ENCODE measurements at regions not wholly inside any gene's neighbourhood (a gene's known extent, or its start where the extent isn't known, plus 50 kb on each side); places are given as distances from the start of the nearest gene placed in this dataset.

DNA sequence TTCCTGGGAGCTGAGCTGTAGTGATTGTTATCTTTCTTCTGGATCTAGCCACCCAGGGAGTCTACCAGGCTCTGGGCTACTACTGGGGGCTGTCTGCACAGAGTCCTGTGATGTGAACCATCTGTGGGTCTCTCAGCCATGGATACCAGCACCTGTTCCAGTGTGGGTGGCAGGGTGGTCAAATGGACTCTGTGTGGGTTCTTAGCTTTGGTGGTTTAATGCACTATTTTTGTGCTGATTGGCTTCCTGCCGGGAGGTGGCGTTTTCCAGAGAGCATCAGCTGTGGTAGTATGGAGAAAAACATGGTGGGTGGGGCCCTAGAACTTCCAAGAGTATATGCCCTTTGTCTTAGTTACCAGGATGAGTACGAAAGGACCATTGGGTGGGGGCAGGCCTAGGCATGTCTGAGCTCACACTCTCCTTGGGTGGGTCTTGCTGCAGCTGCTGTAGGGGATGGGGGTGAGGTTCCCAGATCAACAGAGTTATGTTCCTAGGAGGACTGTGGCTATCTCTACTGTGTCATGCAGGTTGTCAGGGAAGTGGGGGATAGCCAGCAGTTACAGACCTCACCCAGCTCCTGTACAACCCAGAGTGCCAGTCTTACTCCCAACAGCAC, 264.8 kb upstream of the LDB2 start:
- Mint-ChIP-seq H3K9me3 (peaks cover 18 to 32% (median 27%) of the 10 kb centered on the region in 3 donors), H3K4me3 (no peak overlapping the region), H3K27ac (no peak overlapping the region), H3K27me3 (peaks cover 14 to 16% of the 10 kb centered on the region in 2 donors), H3K36me3 (no peaks in the 10 kb centered on the region), H3K4me1 (no peaks in the 10 kb centered on the region)
- ATAC-seq (replicated peaks in 1 of 4), result no peak
- H3K27me3 ChIP-seq (replicated peaks in 1 of 2; ENCODE audit: control insufficient read depth in 2 of 2, extremely low read depth in 1 of 2, insufficient read depth in 2 of 2, low read length in 1 of 2), result peaks cover 0 to 8% of the 10 kb centered on the region in 2 experiments
- no peak overlapping the region for H3K27ac ChIP-seq (ENCODE audit: low read length)
- H3K4me3 ChIP-seq (ENCODE audit: control insufficient read depth in 1 of 2, extremely low read depth in 1 of 2, low read length in 1 of 2), result no peak overlapping the region
- H3K36me3 ChIP-seq (ENCODE audit: control insufficient read depth in 2 of 2, extremely low read depth in 1 of 2, insufficient read depth in 1 of 2, low read length in 1 of 2), result no peaks in the 10 kb centered on the region
- H3K4me1 ChIP-seq (ENCODE audit: control insufficient read depth in 1 of 2, extremely low read depth in 1 of 2, insufficient read depth in 2 of 2, low read length in 2 of 2), result no peaks in the 10 kb centered on the region
- POLR2A ChIA-PET, result interaction anchor here in 1 of 2 donors (0.6 kb wide), 1 partner anchor 706 kb away, joined by 3 read pairs; no protein-coding TSS in a partner anchor
- no peak for DNase-seq
- H3K9me3 ChIP-seq, result no peaks in the 10 kb centered on the region
- WGBS (ENCODE audit: insufficient coverage), result no CpG with 5 or more reads among the region's 3 CpGs
- CTCF ChIA-PET, result no interaction called here

DNA sequence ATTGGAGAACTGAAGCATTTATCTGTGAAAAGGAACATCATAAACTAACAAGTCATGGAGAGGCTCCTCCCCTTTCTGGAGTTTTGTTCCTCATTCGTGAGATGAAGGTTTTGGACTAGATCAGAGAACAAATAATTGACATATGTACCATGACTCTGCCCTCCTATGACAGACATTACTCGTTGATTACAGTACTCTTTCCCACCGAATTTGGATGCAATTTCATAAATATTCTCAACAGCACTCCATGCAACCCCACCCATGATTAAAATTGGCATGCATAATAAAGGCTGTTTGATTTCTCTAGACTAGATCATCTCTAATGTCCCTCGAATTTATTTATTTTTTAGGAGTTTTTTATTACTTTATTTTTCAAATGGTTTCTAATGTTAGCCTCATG, 258.9 kb upstream of the LDB2 start:
- H3K27me3 ChIP-seq (replicated peaks in 1 of 2; ENCODE audit: control insufficient read depth in 2 of 2, extremely low read depth in 1 of 2, insufficient read depth in 2 of 2, low read length in 1 of 2), result no peaks in the 10 kb centered on the region
- H3K36me3 ChIP-seq (ENCODE audit: control insufficient read depth in 2 of 2, extremely low read depth in 1 of 2, insufficient read depth in 1 of 2, low read length in 1 of 2), result no peaks in the 10 kb centered on the region
- Mint-ChIP-seq H3K4me3 (no peak overlapping the region), H3K27me3 (no peaks in the 10 kb centered on the region), H3K9me3 (peaks cover 14 to 29% (median 22%) of the 10 kb centered on the region in 3 donors), H3K27ac (no peak overlapping the region), H3K36me3 (no peaks in the 10 kb centered on the region), H3K4me1 (no peaks in the 10 kb centered on the region)
- WGBS (ENCODE audit: insufficient coverage), result no CpG with 5 or more reads among the region's 4 CpGs
- no peak overlapping the region for H3K27ac ChIP-seq (ENCODE audit: low read length)
- ChIA-PET CTCF (no interaction called here), POLR2A (no interaction called here)
- H3K4me3 ChIP-seq (ENCODE audit: control insufficient read depth in 1 of 2, extremely low read depth in 1 of 2, low read length in 1 of 2), result no peak overlapping the region
- DNase-seq (no peak), ATAC-seq (replicated peaks in 1 of 4) (no peak)
- no peaks in the 10 kb centered on the region for H3K9me3 ChIP-seq
- no peaks in the 10 kb centered on the region for H3K4me1 ChIP-seq (ENCODE audit: control insufficient read depth in 1 of 2, extremely low read depth in 1 of 2, insufficient read depth in 2 of 2, low read length in 2 of 2)

DNA sequence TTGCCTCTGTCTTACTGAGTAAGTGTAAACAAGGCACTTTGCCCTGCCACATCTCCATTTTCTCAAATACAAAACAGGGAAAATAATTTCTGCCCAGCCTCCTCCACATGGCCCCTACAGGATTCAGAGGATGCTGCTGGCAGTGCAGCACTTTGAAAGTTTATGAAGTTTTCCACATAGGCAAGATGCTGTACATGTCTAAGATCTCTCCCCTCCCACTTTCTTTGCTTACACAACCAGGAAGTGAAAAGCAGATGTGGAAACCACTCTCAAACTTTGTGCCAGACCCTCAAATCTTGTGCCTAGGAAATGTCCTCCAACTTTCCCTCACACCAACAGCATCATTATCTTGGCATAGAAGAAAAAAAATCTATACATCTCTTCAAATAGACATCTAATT, 257.0 kb upstream of the LDB2 start:
- no peak for DNase-seq
- no peak overlapping the region for H3K27ac ChIP-seq (ENCODE audit: low read length)
- H3K4me1 Mint-ChIP-seq, result no peaks in the 10 kb centered on the region
- H3K27ac Mint-ChIP-seq, result no peak overlapping the region
- ChIA-PET CTCF (no interaction called here), POLR2A (no interaction called here)
- no peak overlapping the region for H3K4me3 Mint-ChIP-seq
- no peaks in the 10 kb centered on the region for H3K9me3 ChIP-seq
- no peak overlapping the region for H3K4me3 ChIP-seq (ENCODE audit: control insufficient read depth in 1 of 2, extremely low read depth in 1 of 2, low read length in 1 of 2)
- H3K4me1 ChIP-seq (ENCODE audit: control insufficient read depth in 1 of 2, extremely low read depth in 1 of 2, insufficient read depth in 2 of 2, low read length in 2 of 2), result no peaks in the 10 kb centered on the region
- no peaks in the 10 kb centered on the region for H3K27me3 Mint-ChIP-seq
- ATAC-seq (replicated peaks in 1 of 4), result no peak
- H3K36me3 ChIP-seq (ENCODE audit: control insufficient read depth in 2 of 2, extremely low read depth in 1 of 2, insufficient read depth in 1 of 2, low read length in 1 of 2), result no peaks in the 10 kb centered on the region
- peaks cover 0 to 11% (median 11%) of the 10 kb centered on the region in 3 donors for H3K9me3 Mint-ChIP-seq
- no peaks in the 10 kb centered on the region for H3K27me3 ChIP-seq (replicated peaks in 1 of 2; ENCODE audit: control insufficient read depth in 2 of 2, extremely low read depth in 1 of 2, insufficient read depth in 2 of 2, low read length in 1 of 2)
- no peaks in the 10 kb centered on the region for H3K36me3 Mint-ChIP-seq

DNA sequence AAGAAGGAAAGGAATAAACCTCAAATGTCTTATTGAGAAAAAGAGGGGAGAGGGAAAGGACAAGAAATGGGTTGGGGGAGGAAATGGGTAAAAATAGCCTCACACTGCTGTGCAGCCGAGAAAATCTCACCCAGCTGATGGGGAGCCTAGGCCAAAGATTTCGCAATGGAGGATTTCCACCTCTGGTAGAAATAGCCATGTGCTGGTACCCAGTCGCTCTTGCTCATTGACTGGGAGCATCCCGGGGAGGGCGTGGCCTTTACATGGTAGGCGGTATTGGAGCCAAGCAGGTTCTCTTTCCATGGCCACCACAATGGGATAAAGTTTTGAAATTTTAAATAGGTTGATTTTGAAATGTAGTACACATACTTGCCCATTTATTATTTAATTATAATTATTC, 255.1 kb upstream of the LDB2 start:
- Histone ChIP-seq H3K27me3 (replicated peaks in 1 of 2; ENCODE audit: control insufficient read depth in 2 of 2, extremely low read depth in 1 of 2, insufficient read depth in 2 of 2, low read length in 1 of 2) (no peaks in the 10 kb centered on the region), H3K9me3 (no peaks in the 10 kb centered on the region), H3K4me3 (ENCODE audit: control insufficient read depth in 1 of 2, extremely low read depth in 1 of 2, low read length in 1 of 2) (no peak overlapping the region), H3K36me3 (ENCODE audit: control insufficient read depth in 2 of 2, extremely low read depth in 1 of 2, insufficient read depth in 1 of 2, low read length in 1 of 2) (no peaks in the 10 kb centered on the region), H3K4me1 (ENCODE audit: control insufficient read depth in 1 of 2, extremely low read depth in 1 of 2, insufficient read depth in 2 of 2, low read length in 2 of 2) (no peaks in the 10 kb centered on the region), H3K27ac (ENCODE audit: low read length) (no peak overlapping the region)
- ChIA-PET CTCF (no interaction called here), POLR2A (no interaction called here)
- Mint-ChIP-seq H3K9me3 (peaks cover 0 to 10% (median 3%) of the 10 kb centered on the region in 3 donors), H3K27ac (no peak overlapping the region), H3K4me3 (no peak overlapping the region), H3K4me1 (no peaks in the 10 kb centered on the region), H3K36me3 (no peaks in the 10 kb centered on the region), H3K27me3 (no peaks in the 10 kb centered on the region)
- DNase-seq (no peak), ATAC-seq (replicated peaks in 1 of 4) (no peak)
- WGBS (ENCODE audit: insufficient coverage), result 81% methylated on average over 3 of the region's 6 CpGs

DNA sequence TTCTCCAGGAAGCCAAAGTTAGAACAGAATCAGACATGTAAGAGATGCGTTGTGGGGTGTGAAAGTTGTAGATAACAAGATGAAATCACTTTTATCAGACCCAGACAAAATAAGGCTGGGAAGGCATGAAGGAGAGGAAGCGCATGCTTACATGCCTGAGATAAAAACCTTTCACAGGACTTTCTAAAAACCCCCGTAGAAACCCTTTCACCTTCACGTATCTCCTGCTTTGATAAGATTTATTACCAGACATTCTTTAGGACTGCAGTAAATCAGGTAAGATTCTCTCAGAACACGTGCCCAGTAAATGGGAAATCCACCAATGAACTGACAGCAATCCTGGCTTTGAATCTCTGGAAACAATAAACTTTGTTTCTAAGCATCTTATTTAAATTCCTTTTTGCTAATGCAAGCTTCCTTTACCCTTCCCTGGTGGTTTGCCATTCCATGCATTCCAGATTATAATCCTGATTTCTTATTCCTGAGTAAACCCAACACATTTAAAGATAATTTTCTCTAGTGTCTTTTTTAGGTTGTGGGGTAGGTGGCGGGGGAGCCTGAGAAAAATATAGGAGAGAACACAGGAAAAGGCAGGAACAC, 254.6 kb upstream of the LDB2 start:
- no peaks in the 10 kb centered on the region for H3K36me3 Mint-ChIP-seq
- no peak overlapping the region for H3K4me3 Mint-ChIP-seq
- no peaks in the 10 kb centered on the region for H3K9me3 ChIP-seq
- H3K36me3 ChIP-seq (ENCODE audit: control insufficient read depth in 2 of 2, extremely low read depth in 1 of 2, insufficient read depth in 1 of 2, low read length in 1 of 2), result no peaks in the 10 kb centered on the region
- H3K27ac ChIP-seq (ENCODE audit: low read length), result no peak overlapping the region
- no peak overlapping the region for H3K27ac Mint-ChIP-seq
- H3K27me3 Mint-ChIP-seq, result no peaks in the 10 kb centered on the region
- ChIA-PET CTCF (no interaction called here), POLR2A (no interaction called here)
- 61% methylated on average over 3 of the region's 6 CpGs for WGBS (ENCODE audit: insufficient coverage)
- ATAC-seq (replicated peaks in 1 of 4), result no peak
- no peaks in the 10 kb centered on the region for H3K4me1 ChIP-seq (ENCODE audit: control insufficient read depth in 1 of 2, extremely low read depth in 1 of 2, insufficient read depth in 2 of 2, low read length in 2 of 2)
- DNase-seq, result no peak
- no peak overlapping the region for H3K4me3 ChIP-seq (ENCODE audit: control insufficient read depth in 1 of 2, extremely low read depth in 1 of 2, low read length in 1 of 2)
- H3K27me3 ChIP-seq (replicated peaks in 1 of 2; ENCODE audit: control insufficient read depth in 2 of 2, extremely low read depth in 1 of 2, insufficient read depth in 2 of 2, low read length in 1 of 2), result no peaks in the 10 kb centered on the region
- H3K4me1 Mint-ChIP-seq, result no peaks in the 10 kb centered on the region
- peaks cover 0 to 7% (median 3%) of the 10 kb centered on the region in 3 donors for H3K9me3 Mint-ChIP-seq

DNA sequence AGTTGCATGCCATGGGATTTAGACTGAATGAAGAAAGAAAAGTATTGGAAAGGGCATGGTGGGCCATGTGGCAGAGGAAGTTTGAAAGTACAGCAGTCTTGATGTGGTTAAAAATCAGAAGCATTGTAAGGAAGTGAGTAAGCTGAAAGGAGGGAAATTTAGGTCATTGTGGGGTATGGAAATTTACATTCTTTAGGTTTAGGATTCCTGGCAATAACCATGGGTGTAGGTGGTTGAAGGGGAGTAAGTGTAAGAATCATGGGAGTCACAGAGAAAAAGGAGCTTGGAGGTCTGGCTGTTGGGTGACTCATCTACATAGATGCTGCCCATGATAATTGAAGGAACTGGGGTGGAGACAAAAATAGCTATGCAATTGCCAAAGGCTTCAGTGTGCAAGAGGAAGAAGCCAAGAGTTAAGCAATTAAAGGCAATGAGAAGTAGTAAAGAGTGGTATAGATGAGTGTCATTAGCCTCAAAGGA, 243.8 kb upstream of the LDB2 start:
- DNase-seq (no peak), ATAC-seq (replicated peaks in 1 of 4) (no peak)
- Histone ChIP-seq H3K27me3 (replicated peaks in 1 of 2; ENCODE audit: control insufficient read depth in 2 of 2, extremely low read depth in 1 of 2, insufficient read depth in 2 of 2, low read length in 1 of 2) (no peaks in the 10 kb centered on the region), H3K9me3 (no peaks in the 10 kb centered on the region), H3K4me3 (ENCODE audit: control insufficient read depth in 1 of 2, extremely low read depth in 1 of 2, low read length in 1 of 2) (no peak overlapping the region), H3K27ac (ENCODE audit: low read length) (no peak overlapping the region), H3K4me1 (ENCODE audit: control insufficient read depth in 1 of 2, extremely low read depth in 1 of 2, insufficient read depth in 2 of 2, low read length in 2 of 2) (no peaks in the 10 kb centered on the region), H3K36me3 (ENCODE audit: control insufficient read depth in 2 of 2, extremely low read depth in 1 of 2, insufficient read depth in 1 of 2, low read length in 1 of 2) (no peaks in the 10 kb centered on the region)
- H3K4me3 Mint-ChIP-seq, result no peak overlapping the region
- H3K27me3 Mint-ChIP-seq, result no peaks in the 10 kb centered on the region
- H3K36me3 Mint-ChIP-seq, result no peaks in the 10 kb centered on the region
- peaks cover 10 to 35% (median 17%) of the 10 kb centered on the region in 3 donors for H3K9me3 Mint-ChIP-seq
- CTCF ChIA-PET, result no interaction called here
- H3K4me1 Mint-ChIP-seq, result no peaks in the 10 kb centered on the region
- POLR2A ChIA-PET, result no interaction called here
- no peak overlapping the region for H3K27ac Mint-ChIP-seq

DNA sequence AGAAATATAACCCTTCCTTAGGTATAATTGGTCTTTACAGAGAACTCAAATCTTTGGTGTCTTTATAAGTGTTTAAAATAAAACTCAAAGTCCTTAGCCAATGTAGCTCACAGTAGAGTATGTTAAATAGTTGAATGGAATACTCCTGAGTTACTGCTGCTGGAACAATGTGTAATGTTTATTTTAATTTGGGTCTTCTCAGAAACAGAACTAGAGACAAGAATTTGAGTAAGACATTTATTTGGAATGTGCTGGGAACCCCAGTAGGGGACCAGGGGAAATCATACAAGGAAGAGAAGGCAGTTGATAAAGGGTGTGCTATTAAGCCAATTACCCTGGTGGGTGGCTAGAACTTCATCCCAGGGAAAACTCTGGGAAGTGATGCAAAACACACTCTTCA, 240.4 kb upstream of the LDB2 start:
- Mint-ChIP-seq H3K27ac (no peak overlapping the region), H3K9me3 (peaks cover 14 to 37% (median 21%) of the 10 kb centered on the region in 3 donors), H3K27me3 (peaks cover 9% of the 10 kb centered on the region in 2 donors), H3K36me3 (no peaks in the 10 kb centered on the region), H3K4me1 (no peaks in the 10 kb centered on the region), H3K4me3 (no peak overlapping the region)
- Histone ChIP-seq H3K4me3 (ENCODE audit: control insufficient read depth in 1 of 2, extremely low read depth in 1 of 2, low read length in 1 of 2) (no peak overlapping the region), H3K36me3 (ENCODE audit: control insufficient read depth in 2 of 2, extremely low read depth in 1 of 2, insufficient read depth in 1 of 2, low read length in 1 of 2) (no peaks in the 10 kb centered on the region), H3K27ac (ENCODE audit: low read length) (no peak overlapping the region), H3K9me3 (no peaks in the 10 kb centered on the region), H3K27me3 (replicated peaks in 1 of 2; ENCODE audit: control insufficient read depth in 2 of 2, extremely low read depth in 1 of 2, insufficient read depth in 2 of 2, low read length in 1 of 2) (no peaks in the 10 kb centered on the region), H3K4me1 (ENCODE audit: control insufficient read depth in 1 of 2, extremely low read depth in 1 of 2, insufficient read depth in 2 of 2, low read length in 2 of 2) (no peaks in the 10 kb centered on the region)
- POLR2A ChIA-PET, result no interaction called here
- no peak for DNase-seq
- ATAC-seq (replicated peaks in 1 of 4), result no peak
- CTCF ChIA-PET, result no interaction called here
